ENCODE measurements at regions not wholly inside any gene's neighbourhood (a gene's known extent, or its start where the extent isn't known, plus 50 kb on each side); places are given as distances from the start of the nearest gene placed in this dataset.

GRCh38 chr5:10839916-10840599, 79.0 kb upstream of the DAP start:
- Histone ChIP-seq H3K9me2 (replicated peaks; ENCODE audit: insufficient read depth, low read length) (no peaks in the 10 kb centered on the region), H3K79me2 (ENCODE audit: low read length) (no peaks in the 10 kb centered on the region), H4K20me1 (ENCODE audit: insufficient read depth, low read length) (no peaks in the 10 kb centered on the region), H3K4me2 (ENCODE audit: low read depth, low read length) (no peak overlapping the region), H3K4me3 (ENCODE audit: low read length) (no peak overlapping the region), H3K27ac (ENCODE audit: low read length) (no peak overlapping the region), H2AFZ (ENCODE audit: low read length) (no peak overlapping the region), H3K9ac (ENCODE audit: low read length) (no peak overlapping the region), H3K9me3 (replicated peaks; ENCODE audit: insufficient read depth, low read length) (no peaks in the 10 kb centered on the region), H3F3A (ENCODE audit: insufficient read depth, low read length) (no peaks in the 10 kb centered on the region), H3K4me1 (ENCODE audit: low read length) (no peaks in the 10 kb centered on the region), H3K36me3 (replicated peaks; ENCODE audit: insufficient read depth, low read length) (no peaks in the 10 kb centered on the region), H3K27me3 (replicated peaks; ENCODE audit: insufficient read depth, low read length) (no peaks in the 10 kb centered on the region)
- no peak for TF ChIP-seq EZH2 (optimal IDR thresholded peaks at IDR 0.05; ENCODE audit: low read depth, low read length)
- no peak for TF ChIP-seq EZH2phosphoT487 (IDR thresholded peaks at IDR 0.05; ENCODE audit: low read length)
- no peak for TF ChIP-seq CTCF (IDR thresholded peaks at IDR 0.05; ENCODE audit: low read length)
- no peak for DNase-seq

GRCh38 chr5:10839118-10839517, 78.1 kb upstream of the DAP start:
- Histone ChIP-seq H3K4me1 (ENCODE audit: low read length) (no peaks in the 10 kb centered on the region), H3K79me2 (ENCODE audit: low read length) (no peaks in the 10 kb centered on the region), H3K9me2 (replicated peaks; ENCODE audit: insufficient read depth, low read length) (no peaks in the 10 kb centered on the region), H3K4me2 (ENCODE audit: low read depth, low read length) (no peak overlapping the region), H3K27ac (ENCODE audit: low read length) (no peak overlapping the region), H2AFZ (ENCODE audit: low read length) (no peak overlapping the region), H3K4me3 (ENCODE audit: low read length) (no peak overlapping the region), H3K9me3 (replicated peaks; ENCODE audit: insufficient read depth, low read length) (no peaks in the 10 kb centered on the region), H3K27me3 (replicated peaks; ENCODE audit: insufficient read depth, low read length) (no peaks in the 10 kb centered on the region), H3K36me3 (replicated peaks; ENCODE audit: insufficient read depth, low read length) (no peaks in the 10 kb centered on the region), H3K9ac (ENCODE audit: low read length) (no peak overlapping the region), H4K20me1 (ENCODE audit: insufficient read depth, low read length) (no peaks in the 10 kb centered on the region), H3F3A (ENCODE audit: insufficient read depth, low read length) (no peaks in the 10 kb centered on the region)
- no peak for DNase-seq
- TF ChIP-seq CTCF (IDR thresholded peaks at IDR 0.05; ENCODE audit: low read length) (no peak), EZH2phosphoT487 (IDR thresholded peaks at IDR 0.05; ENCODE audit: low read length) (no peak), EZH2 (optimal IDR thresholded peaks at IDR 0.05; ENCODE audit: low read depth, low read length) (no peak)

GRCh38 chr5:10838038-10838437, 77.0 kb upstream of the DAP start:
- H3K27ac ChIP-seq (ENCODE audit: low read length), result no peak overlapping the region
- TF ChIP-seq EZH2 (optimal IDR thresholded peaks at IDR 0.05; ENCODE audit: low read depth, low read length), result no peak
- TF ChIP-seq EZH2phosphoT487 (IDR thresholded peaks at IDR 0.05; ENCODE audit: low read length), result no peak
- TF ChIP-seq CTCF (IDR thresholded peaks at IDR 0.05; ENCODE audit: low read length), result no peak
- H3K4me3 ChIP-seq (ENCODE audit: low read length), result no peak overlapping the region
- no peaks in the 10 kb centered on the region for H3K27me3 ChIP-seq (replicated peaks; ENCODE audit: insufficient read depth, low read length)
- no peaks in the 10 kb centered on the region for H3K36me3 ChIP-seq (replicated peaks; ENCODE audit: insufficient read depth, low read length)
- H3K9ac ChIP-seq (ENCODE audit: low read length), result no peak overlapping the region
- no peaks in the 10 kb centered on the region for H3K79me2 ChIP-seq (ENCODE audit: low read length)
- no peaks in the 10 kb centered on the region for H3K9me3 ChIP-seq (replicated peaks; ENCODE audit: insufficient read depth, low read length)
- no peaks in the 10 kb centered on the region for H3F3A ChIP-seq (ENCODE audit: insufficient read depth, low read length)
- no peaks in the 10 kb centered on the region for H3K4me1 ChIP-seq (ENCODE audit: low read length)
- no peak overlapping the region for H3K4me2 ChIP-seq (ENCODE audit: low read depth, low read length)
- no peaks in the 10 kb centered on the region for H3K9me2 ChIP-seq (replicated peaks; ENCODE audit: insufficient read depth, low read length)
- H2AFZ ChIP-seq (ENCODE audit: low read length), result no peak overlapping the region
- no peak for DNase-seq
- no peaks in the 10 kb centered on the region for H4K20me1 ChIP-seq (ENCODE audit: insufficient read depth, low read length)

Measured in MM.1S (cell line).